Heart left ventricle (tissue), 16 donors: ENCODE measurements at regions not wholly inside any gene's neighbourhood (a gene's known extent, or its start where the extent isn't known, plus 50 kb on each side); places are given as distances from the start of the nearest gene placed in this dataset.

Experiments
- ATAC-seq, 4 donors: fragments of 200-7000 bp; cut with Tn5 transposase; one replicate each; pipeline ENCODE4 v1.9.1; 2020 to 2022; ENCODE audit warnings: moderate library complexity in 4 of 4, mild to moderate bottlenecking in 3 of 4, moderate number of reproducible peaks in 1 of 4
- DNase-seq, 5 donors: peaks; one replicate each; pipeline ENCODE4 v3.0.0-alpha.2; 2020
- H3K27ac ChIP-seq, 12 donors: fragments of 200-600 bp; sonication (generic) in 4 of 12; one replicate each; pipeline versions ENCODE4 v1.5.0 to v1.8.0; 2016 to 2022; ENCODE audit warnings: mild to moderate bottlenecking in 2 of 12
- H3K27me3 ChIP-seq, 9 donors: fragments of 200-600 bp; sonication (generic) in 2 of 9; one replicate each; pipeline versions ENCODE4 v1.5.1 to v1.8.0; 2016 to 2022; ENCODE audit warnings: mild to moderate bottlenecking in 3 of 9
- H3K36me3 ChIP-seq, 9 donors: fragments of 200-600 bp; sonication (generic) in 2 of 9; one replicate each; pipeline versions ENCODE4 v1.5.0 to v1.8.0; 2018 to 2022; ENCODE audit warnings: mild to moderate bottlenecking in 2 of 9
- H3K4me1 ChIP-seq, 12 donors: fragments of 200-600 bp; sonication (generic) in 4 of 12; one replicate each; pipeline versions ENCODE4 v1.5.0 to v1.8.0; 2016 to 2022; ENCODE audit warnings: mild to moderate bottlenecking in 3 of 12
- H3K4me3 ChIP-seq, 12 donors: fragments of 200-600 bp; sonication (generic) in 4 of 12; one replicate each; pipeline versions ENCODE4 v1.5.0 to v1.8.0; 2017 to 2022; ENCODE audit warnings: mild to moderate bottlenecking in 9 of 12, moderate library complexity in 4 of 12
- H3K9me3 ChIP-seq, 12 donors: fragments of 200-600 bp; sonication (generic) in 4 of 12; one replicate each; pipeline versions ENCODE4 v1.5.0 to v1.8.0; 2016 to 2022; ENCODE audit warnings: mild to moderate bottlenecking in 1 of 12
- POLR2A ChIP-seq, 2 donors: fragments of 450-650 bp; IDR thresholded peaks; one replicate each; pipeline ENCODE4 v1.6.1; 2017; ENCODE audit warnings: antibody characterized with exemption in 2 of 2, mild to moderate bottlenecking in 2 of 2, moderate library complexity in 2 of 2
- WGBS, 4 donors: extraction: QIAGEN DNeasy Blood & Tissue Kit in 2 of 4; methylation state at CpG; one replicate each; pipeline versions ENCODE4 v1.1.5 to v1.1.7; 2013 to 2018; 5-methylcytosine and 5-hydroxymethylcytosine counted together
- intact Hi-C, 10 donors: fragments of 100-400 bp; cut with DNase I; formaldehyde crosslinking; loops; one replicate each; pipeline versions ENCODE4 v1.11.1 to v1.14.2; 2022
- TF ChIP-seq, protein P1 (sequence below), 12 donors: fragments of 200-600 bp; sonication (generic) in 4 of 12; IDR thresholded peaks; one replicate each; pipeline versions ENCODE4 v1.5.0 to v1.8.0; 2018 to 2022; ENCODE audit warnings: antibody characterized with exemption in 12 of 12, mild to moderate bottlenecking in 5 of 12
- donor health status: ischemic (EF 13 %, LVEDD 7.1; RV severe dilation, severe dysfunction).
- donor health status: healthy with polysubstance abuse.
- donor health status: DM: no; HTN: yes; CAD: no.
- donor health status: DM: no; HTN: no; CAD: no.
- donor health status: ischemic (EF 25% LVEDD 6.9; RV normal size, moderate dysfunction).
- donor health status: ischemic (EF 25% LVEDD 5.7; RV mildly dilated, moderate dysfunction).
- donor health status: healthy.
- donor health status: DM: yes; HTN: yes; CAD: no.
- donor health status: ischemic (EF 35%, LVEDD 5.7; RV mildly dilated, moderate dysfunction).
- donor health status: nonischemic (EF 11% LVEDD 7.7; RV severe dilation, severe dysfunction).
- donor health status: DM: yes; HTN: yes; CAD: no.
- donor health status: PGD.
- donor health status: ischemic (EF 29% LVEDD 5.4; RV normal size, mild dysfunction).
- donor health status: nonischemic (EF 23%, LVEDD 6.1; RV moderate dilation, normal function).

DNA sequence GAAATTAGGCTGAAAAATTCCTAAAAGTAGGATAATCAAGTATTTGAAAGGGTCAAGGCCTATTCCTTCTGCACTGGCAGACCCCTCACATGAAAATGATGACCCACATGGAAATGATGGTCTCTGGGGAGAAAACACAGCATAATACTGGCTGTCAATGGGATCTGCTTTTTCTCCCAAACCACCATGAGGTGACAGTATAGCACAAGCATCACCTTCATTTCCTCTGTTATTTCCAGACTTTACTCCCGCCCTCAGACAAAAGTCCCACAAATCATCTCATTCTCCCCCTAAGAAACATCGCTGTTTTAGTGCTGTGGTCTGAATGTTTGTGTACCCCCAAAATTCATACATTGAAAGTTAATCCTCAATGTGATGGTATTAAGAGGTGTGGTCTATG is 161.0 kb downstream of the RSL24D1 start:
- intact Hi-C loops, result no loop called here
- ATAC-seq, result no peak
- TF ChIP-seq POLR2A (IDR thresholded peaks at IDR 0.05), result no peak
- TF ChIP-seq, protein P1, sequence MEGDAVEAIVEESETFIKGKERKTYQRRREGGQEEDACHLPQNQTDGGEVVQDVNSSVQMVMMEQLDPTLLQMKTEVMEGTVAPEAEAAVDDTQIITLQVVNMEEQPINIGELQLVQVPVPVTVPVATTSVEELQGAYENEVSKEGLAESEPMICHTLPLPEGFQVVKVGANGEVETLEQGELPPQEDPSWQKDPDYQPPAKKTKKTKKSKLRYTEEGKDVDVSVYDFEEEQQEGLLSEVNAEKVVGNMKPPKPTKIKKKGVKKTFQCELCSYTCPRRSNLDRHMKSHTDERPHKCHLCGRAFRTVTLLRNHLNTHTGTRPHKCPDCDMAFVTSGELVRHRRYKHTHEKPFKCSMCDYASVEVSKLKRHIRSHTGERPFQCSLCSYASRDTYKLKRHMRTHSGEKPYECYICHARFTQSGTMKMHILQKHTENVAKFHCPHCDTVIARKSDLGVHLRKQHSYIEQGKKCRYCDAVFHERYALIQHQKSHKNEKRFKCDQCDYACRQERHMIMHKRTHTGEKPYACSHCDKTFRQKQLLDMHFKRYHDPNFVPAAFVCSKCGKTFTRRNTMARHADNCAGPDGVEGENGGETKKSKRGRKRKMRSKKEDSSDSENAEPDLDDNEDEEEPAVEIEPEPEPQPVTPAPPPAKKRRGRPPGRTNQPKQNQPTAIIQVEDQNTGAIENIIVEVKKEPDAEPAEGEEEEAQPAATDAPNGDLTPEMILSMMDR (IDR thresholded peaks at IDR 0.05), result no peak
- no peak overlapping the region for H3K4me3 ChIP-seq
- no peaks in the 10 kb centered on the region for H3K27me3 ChIP-seq
- WGBS, 4 donors, result 80 to 86% (median 83%) methylated on average over 2 of the region's 2 CpGs
- DNase-seq, result no peak
- peaks cover 0 to 3% (median 0%) of the 10 kb centered on the region in 12 donors for H3K9me3 ChIP-seq
- no peaks in the 10 kb centered on the region for H3K36me3 ChIP-seq
- no peaks in the 10 kb centered on the region for H3K4me1 ChIP-seq
- H3K27ac ChIP-seq, result no peak overlapping the region

- Histone ChIP-seq H3K27me3 (no peaks in the 10 kb centered on the region), H3K9me3 (no peaks in the 10 kb centered on the region), H3K4me3 (no peak overlapping the region), H3K27ac (no peak overlapping the region), H3K4me1 (no peaks in the 10 kb centered on the region), H3K36me3 (no peaks in the 10 kb centered on the region)
- intact Hi-C loops, result no loop called here
- no peak for ATAC-seq
- 84 to 92% (median 87%) methylated on average over 2 of the region's 2 CpGs for WGBS, 4 donors
- no peak for DNase-seq
- TF ChIP-seq POLR2A (IDR thresholded peaks at IDR 0.05), result no peak
- TF ChIP-seq, protein P1 (IDR thresholded peaks at IDR 0.05), result no peak
Observed at GRCh38 chr15:55033574-55033973, 163.2 kb downstream of the RSL24D1 start.

- peak in 1 of 5 donors; percentile 55 for DNase-seq
- intact Hi-C loops, result no loop called here
- peaks cover 0 to 8% (median 0%) of the 10 kb centered on the region in 9 donors for H3K27me3 ChIP-seq
- TF ChIP-seq POLR2A (IDR thresholded peaks at IDR 0.05), result no peak
- TF ChIP-seq, protein P1 (IDR thresholded peaks at IDR 0.05), result no peak
- H3K36me3 ChIP-seq, result no peaks in the 10 kb centered on the region
- no peak overlapping the region for H3K27ac ChIP-seq
- H3K4me3 ChIP-seq, result no peak overlapping the region
- 54 to 70% (median 65%) methylated on average over 5 of the region's 5 CpGs for WGBS, 4 donors
- no peaks in the 10 kb centered on the region for H3K9me3 ChIP-seq
- peak in 2 of 4 donors; percentile 52 to 63 for ATAC-seq
- H3K4me1 ChIP-seq, result no peaks in the 10 kb centered on the region
Observed at GRCh38 chr15:55031727-55032126, 165.0 kb downstream of the RSL24D1 start.

DNA sequence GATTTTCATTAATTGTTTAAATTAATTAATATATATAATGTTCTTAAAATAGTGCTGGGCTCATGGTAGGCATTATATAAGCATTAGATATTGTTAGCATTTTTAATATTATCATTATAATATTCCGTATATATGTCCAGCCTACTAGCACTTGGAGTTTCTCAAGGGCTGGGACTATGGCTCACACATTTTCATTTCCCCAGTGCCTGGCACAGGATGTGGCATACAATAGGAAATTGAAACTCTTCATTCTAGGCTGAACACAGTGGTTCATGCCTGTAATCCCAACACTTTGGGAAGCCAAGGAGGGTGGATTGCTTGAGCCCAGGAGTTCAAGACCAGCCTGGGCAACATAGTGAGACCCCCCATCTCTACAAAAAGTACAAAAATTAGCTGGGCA is 170.4 kb downstream of the RSL24D1 start:
- H3K36me3 ChIP-seq, result no peaks in the 10 kb centered on the region
- ATAC-seq (no peak), DNase-seq (no peak)
- 56 to 91% (median 89%) methylated on average over 1 of the region's 1 CpG for WGBS, 4 donors
- H3K9me3 ChIP-seq, result no peaks in the 10 kb centered on the region
- peaks cover 0 to 8% (median 0%) of the 10 kb centered on the region in 9 donors for H3K27me3 ChIP-seq
- no peaks in the 10 kb centered on the region for H3K4me1 ChIP-seq
- H3K4me3 ChIP-seq, result no peak overlapping the region
- no peak overlapping the region for H3K27ac ChIP-seq
- intact Hi-C loops, result no loop called here
- no peak for TF ChIP-seq POLR2A (IDR thresholded peaks at IDR 0.05)
- TF ChIP-seq, protein P1 (IDR thresholded peaks at IDR 0.05), result no peak
